T47D (cell line): ENCODE measurements at regions not wholly inside any gene's neighbourhood (a gene's known extent, or its start where the extent isn't known, plus 50 kb on each side); places are given as distances from the start of the nearest gene placed in this dataset.

ENCODE experiments used
- DNase-seq, 2 experiments: peaks; one replicate each; pipeline versions ENCODE4 v3.0.0 to v3.0.0-alpha.2; 2011 to 2012; ENCODE audit warnings: low read depth in 1 of 2, low spot score in 1 of 2
- JUND ChIP-seq: IDR thresholded peaks from 2 replicates; pipeline ENCODE4 v1.6.1; 2012; ENCODE audit warnings: low read depth
- in situ Hi-C: cut with HindIII; loops from 2 replicates; pipeline ENCODE4 v1.10.0; 2016; ENCODE audit warnings: low sequenced_read_pairs, low pct_unique_long_range_greater_than_20kb

GRCh38 chr21:38646213-38646837 is 148.0 kb upstream of the ERG start:
- in situ Hi-C loops: no loop called here
- no peak for DNase-seq
- TF ChIP-seq JUND: no peak

DNA sequence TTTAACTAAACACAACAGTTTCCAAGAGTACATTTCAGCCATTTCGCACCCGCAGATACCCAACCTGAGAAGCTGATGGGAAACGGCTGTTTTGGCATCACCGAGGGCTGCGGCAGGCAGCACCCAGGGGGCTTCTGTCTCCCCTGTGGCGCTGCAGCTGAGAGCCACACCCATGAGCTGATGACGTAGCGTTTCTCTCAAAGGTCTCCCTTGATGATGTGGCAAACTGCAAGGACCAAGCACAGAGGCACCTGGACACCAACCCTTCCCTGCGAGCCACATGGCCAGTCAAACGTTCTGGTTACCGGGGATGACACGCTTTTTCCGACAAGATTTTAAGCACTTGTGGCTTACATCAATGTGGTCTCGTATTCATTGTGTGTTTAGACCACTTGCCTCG is 150.8 kb upstream of the ERG start:
- DNase-seq: no peak
- in situ Hi-C loops: no loop called here
- no peak for TF ChIP-seq JUND

DNA sequence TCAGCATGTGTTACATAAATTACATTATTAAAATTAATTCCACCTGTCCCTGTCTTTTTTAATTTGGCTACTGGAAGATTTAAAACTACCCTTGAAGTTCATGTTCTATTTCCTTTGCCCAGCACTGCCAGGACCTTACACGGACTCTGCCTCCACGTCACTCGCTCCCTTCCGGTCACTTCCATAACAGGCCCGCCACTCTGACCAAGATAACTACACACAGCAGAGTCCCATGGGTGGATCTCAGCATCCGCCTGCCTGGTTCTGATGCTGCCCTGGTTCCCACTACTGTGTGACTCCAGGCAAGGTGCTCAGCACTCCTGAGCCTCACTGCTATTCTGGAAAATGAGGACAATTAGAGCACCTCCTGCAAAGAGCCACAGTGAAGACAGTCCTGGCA is 153.3 kb upstream of the ERG start:
- in situ Hi-C loops: no loop called here

DNA sequence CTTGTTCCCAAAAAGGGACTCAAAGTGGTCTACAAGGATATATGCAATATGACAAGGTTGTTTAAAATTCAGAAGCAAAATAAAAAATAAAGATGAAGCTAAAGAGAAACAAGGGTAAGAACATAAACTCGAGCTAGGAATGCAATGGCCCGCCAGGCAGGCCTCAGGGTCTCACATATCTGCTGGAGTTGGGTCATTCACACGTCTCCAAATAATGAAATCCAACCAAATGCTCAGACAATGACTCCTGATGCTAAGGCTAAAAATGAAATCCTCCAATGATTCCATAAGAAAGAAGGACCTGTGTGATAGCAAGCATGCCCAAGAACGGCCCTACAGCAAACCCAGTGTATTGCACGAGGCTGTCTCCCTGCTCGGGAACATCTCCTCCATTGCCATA is 153.3 kb upstream of the ETS2 start:
- TF ChIP-seq JUND: no peak
- in situ Hi-C loops: no loop called here
- DNase-seq: no peak

More for the DNA sequence above, 153.3 kb upstream of the ERG start:
- no peak for TF ChIP-seq JUND
- no peak for DNase-seq

- no peak for TF ChIP-seq JUND
- in situ Hi-C loops: no loop called here
Measured at GRCh38 chr21:38654580-38654979, 151.1 kb upstream of the ETS2 start.

GRCh38 chr21:38658511-38658910 is 147.2 kb upstream of the ETS2 start:
- DNase-seq: no peak
- in situ Hi-C loops: no loop called here
- no peak for TF ChIP-seq JUND

More at GRCh38 chr21:38654580-38654979, 151.1 kb upstream of the ETS2 start:
- no peak for DNase-seq

DNA sequence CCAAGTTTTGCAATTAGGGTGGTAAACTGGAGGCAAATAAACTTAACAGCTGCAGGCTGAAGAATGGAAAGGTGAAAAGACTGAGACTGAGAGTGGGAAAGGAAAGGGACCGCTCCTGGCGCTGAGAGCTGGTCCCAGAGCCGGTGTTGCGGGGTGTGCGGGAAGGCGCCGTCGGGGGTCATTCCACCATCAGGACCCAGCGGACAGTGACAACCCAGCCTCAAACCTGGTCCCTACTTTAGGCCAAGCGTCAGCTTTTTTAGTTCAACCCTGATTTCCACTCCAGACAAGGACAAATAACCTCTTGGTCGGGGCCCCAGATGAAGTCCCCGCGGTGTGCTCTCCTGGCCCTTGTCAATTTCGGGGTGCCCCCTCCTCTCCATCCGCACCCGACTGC is 145.8 kb upstream of the ETS2 start:
- in situ Hi-C loops: no loop called here
- no peak for DNase-seq
- TF ChIP-seq JUND: no peak

DNA sequence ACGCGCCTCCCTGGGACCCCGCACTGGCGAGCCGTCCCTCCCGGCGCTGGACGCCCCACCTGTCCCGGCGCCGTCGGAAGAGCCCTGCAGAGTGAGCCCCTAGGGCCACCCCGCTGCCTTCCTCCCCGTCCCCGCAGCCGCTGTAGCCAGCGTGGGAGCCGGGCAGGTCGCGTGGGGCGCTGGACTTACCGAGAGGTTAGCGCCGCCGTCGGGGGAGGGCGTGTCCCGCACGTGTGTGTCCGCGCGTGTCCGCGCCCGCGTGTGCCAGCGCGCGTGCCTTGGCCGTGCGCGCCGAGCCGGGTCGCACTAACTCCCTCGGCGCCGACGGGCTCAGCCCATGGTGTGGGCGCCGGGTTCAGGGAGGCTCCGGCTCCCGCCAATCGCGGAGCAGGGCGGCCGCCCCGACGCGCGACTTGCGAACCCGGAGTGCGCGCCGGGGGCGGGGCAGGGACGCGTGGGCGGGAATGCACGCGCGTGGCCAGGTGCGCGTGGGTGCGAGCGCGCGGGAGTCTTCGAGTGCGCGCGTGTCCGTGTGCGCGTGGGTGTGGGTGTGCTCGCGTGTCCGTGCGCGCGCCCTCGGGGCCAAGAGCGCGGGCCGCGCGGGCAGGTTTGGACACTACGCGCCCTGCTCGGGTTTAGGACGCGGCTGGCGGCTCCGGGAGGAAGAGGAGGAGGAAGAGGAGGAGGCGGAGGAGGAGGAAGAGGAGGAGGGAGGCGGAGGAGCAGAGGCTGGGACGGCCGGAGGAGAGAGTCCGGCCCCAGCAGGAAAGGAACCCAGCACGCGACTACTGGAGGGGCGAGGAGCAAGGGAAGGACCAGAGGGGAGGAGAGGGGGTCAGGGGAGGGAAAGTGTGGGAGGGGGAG is 145.2 kb upstream of the ETS2 start:
- in situ Hi-C loops: no loop called here
- TF ChIP-seq JUND: no peak
- DNase-seq: peak in 1 of 2 experiments; percentile 9

DNA sequence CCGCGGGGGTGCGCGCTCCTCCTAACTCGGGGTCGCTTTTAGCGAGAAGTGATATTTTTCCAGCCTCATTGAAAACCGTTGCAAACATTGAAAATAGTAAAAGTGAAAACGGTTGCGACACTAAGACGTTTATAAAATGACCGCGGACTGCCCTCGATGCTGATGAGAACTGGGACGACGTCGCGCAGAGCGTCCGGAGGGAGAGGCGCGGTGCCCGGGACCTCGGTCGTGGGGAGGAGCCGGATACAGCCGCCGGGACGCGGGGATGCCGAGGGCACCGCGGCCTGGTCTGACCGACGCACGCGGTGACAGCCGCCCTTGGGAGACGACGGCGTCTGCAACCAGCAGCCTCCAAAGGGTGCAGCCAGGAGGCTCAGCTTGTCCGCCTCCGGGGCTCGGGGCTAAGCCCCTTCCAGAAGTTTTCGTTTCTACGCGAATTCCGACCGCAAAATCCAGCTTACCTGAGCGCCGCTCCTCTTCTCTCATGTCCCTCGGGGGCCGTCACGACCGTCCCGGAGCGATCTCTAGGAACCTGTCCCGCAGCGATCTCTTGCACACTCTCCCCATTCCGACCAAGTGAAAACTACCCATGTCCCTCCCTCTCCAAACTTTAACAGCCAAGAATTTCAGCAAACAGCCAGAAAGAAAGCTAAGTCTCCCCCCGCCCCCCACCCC is 144.4 kb upstream of the ETS2 start:
- in situ Hi-C loops: no loop called here
- peak in 1 of 2 experiments; percentile 6 for DNase-seq
- TF ChIP-seq JUND: no peak

DNA sequence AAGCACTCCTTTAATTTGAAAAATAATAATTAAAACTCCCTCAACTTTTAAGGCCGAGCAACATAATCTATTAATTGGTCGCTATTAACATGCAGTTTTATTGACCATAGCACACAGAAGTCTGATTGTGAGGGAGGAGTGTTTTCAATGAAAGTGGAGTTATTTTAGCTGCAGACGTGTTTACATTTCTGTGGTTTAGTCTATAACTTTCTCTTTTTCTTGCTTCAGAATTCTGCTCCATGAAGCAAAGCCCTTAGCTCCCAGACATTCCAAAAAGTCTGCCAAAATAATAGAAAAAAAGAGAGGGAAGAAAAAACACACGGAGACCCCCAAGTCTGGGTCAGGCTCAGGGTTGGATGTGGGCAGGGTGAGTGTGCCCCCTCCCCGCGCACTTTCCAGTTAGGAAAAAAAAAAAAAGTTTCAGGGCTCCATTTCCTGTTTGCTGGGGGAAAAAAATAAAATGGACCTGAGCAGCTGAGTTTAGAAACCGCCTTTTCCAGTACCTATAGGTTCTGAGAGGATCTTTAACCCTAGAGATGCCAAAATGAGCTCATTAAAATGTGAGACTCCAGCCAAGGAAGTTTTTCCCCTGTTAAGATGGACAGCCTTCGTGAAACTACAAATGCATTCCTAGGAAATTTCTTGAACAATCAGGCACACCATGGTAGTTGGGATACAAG is 143.7 kb upstream of the ETS2 start:
- TF ChIP-seq JUND: no peak
- in situ Hi-C loops: no loop called here
- no peak for DNase-seq

- in situ Hi-C loops: no loop called here
- no peak for DNase-seq
- no peak for TF ChIP-seq JUND
Measured at GRCh38 chr21:38663282-38663681, 142.4 kb upstream of the ETS2 start.

GRCh38 chr21:38664315-38664714 is 141.4 kb upstream of the ETS2 start:
- no peak for TF ChIP-seq JUND
- in situ Hi-C loops: no loop called here
- no peak for DNase-seq

DNA sequence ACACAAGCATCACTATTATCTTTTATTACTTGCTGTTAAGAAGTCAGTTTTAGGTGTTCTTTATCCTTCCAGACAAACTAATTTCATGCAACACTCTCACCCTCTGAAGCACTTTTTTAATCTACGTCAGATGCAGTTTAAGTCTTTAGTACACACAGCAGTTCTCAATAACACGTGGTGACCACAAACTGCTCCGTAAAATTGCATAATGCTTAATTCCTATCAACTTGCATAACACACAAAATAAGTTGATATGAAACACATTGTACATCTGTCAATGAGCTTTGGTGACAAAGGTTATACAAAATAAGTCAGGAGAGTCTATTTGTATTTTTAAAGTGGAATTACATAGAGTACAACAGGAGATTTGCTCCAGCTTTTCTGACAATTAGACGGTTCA is 140.9 kb upstream of the ETS2 start:
- in situ Hi-C loops: no loop called here
- DNase-seq: no peak
- no peak for TF ChIP-seq JUND
